ENCODE measurements at regions not wholly inside any gene's neighbourhood (a gene's known extent, or its start where the extent isn't known, plus 50 kb on each side); places are given as distances from the start of the nearest gene placed in this dataset.
"Not testable (repeated sequence)": the region's sequence is repeated elsewhere in the genome, so short reads cannot be mapped to it uniquely, and the experiment has no call there.

DNA sequence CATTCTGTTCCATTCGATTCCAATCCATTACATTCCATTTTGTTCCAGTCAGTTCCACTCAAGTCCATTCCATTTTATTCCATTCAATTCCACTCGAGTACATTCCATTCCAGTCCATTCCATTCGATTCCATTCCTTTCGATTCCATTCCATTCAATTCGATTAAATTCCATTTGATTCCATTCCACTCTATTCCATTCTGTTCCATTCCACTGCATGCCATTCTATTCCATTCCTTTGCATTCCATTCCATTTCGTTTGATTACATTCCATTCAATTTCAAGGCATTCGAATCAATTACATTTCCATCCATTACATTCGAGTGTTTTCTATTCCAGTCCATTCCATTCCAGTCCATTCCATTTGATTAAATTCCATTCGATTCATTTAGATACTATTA, 2590.9 kb upstream of the TPTE start:
- TF ChIP-seq CTCF, POLR2A (IDR thresholded peaks at IDR 0.05): not testable (repeated sequence)
